ENCODE measurements at regions not wholly inside any gene's neighbourhood (a gene's known extent, or its start where the extent isn't known, plus 50 kb on each side); places are given as distances from the start of the nearest gene placed in this dataset.

DNA sequence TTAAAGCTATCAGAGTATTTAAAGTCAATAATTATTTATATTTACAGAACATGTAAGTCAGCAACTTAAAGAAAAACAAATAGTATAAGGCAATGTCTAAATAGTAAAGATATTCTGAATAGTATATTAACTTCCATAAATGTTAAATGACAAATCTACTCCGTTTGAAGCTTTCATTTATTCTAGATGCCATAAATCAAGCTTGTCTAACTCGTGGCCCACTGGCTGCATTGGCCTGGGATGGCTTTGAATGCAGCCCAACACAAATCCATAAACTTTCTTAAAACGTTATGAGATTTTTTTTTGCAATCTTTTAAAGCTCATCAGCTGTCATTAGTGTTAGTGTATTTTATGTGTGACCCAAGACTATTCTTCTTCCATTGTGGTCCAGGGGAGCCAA, 1117.1 kb upstream of the PCDH9 start:
- no peak overlapping the region for H3K27ac Mint-ChIP-seq
- peaks cover 6% of the 10 kb centered on the region for H3K9me3 Mint-ChIP-seq
- POLR2A ChIA-PET = no interaction called here
- no peak for ATAC-seq (ENCODE audit: low read depth)
- no peaks in the 10 kb centered on the region for H3K27me3 Mint-ChIP-seq
- no peak for DNase-seq
- H3K36me3 Mint-ChIP-seq = no peaks in the 10 kb centered on the region
- H3K4me1 Mint-ChIP-seq = no peaks in the 10 kb centered on the region
- H3K4me3 Mint-ChIP-seq = no peak overlapping the region

DNA sequence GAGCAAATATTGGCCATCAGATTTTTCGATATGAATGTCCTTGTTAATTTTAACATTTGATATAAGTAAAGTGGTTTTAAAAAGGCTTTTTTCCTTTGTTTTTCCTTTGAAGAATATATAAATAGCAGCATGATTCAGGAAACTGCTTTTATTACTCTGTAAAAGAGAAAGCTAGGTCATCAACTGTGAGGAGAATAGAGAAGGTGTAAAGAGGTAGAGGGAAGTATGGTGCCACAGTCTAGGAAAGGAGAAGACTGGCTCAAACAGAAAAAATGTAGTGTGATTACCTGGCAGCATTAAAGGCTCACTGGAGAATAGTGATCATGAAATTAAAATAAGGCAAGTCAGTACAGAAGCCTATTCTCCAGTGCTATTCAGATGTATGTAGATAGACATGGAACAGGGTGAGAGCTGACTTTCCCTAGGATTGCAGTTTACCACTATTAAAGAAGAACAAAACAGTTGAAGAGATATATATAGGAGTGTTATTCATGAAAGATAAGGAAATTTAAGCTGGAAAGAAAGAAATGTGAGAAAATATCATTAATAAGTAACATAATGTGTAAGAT, 1115.9 kb upstream of the PCDH9 start:
- DNase-seq = no peak
- H3K27me3 Mint-ChIP-seq = no peaks in the 10 kb centered on the region
- no peaks in the 10 kb centered on the region for H3K36me3 Mint-ChIP-seq
- no peak overlapping the region for H3K27ac Mint-ChIP-seq
- ATAC-seq (ENCODE audit: low read depth) = no peak
- peaks cover 9% of the 10 kb centered on the region for H3K9me3 Mint-ChIP-seq
- POLR2A ChIA-PET = no interaction called here
- H3K4me1 Mint-ChIP-seq = no peaks in the 10 kb centered on the region
- H3K4me3 Mint-ChIP-seq = no peak overlapping the region

DNA sequence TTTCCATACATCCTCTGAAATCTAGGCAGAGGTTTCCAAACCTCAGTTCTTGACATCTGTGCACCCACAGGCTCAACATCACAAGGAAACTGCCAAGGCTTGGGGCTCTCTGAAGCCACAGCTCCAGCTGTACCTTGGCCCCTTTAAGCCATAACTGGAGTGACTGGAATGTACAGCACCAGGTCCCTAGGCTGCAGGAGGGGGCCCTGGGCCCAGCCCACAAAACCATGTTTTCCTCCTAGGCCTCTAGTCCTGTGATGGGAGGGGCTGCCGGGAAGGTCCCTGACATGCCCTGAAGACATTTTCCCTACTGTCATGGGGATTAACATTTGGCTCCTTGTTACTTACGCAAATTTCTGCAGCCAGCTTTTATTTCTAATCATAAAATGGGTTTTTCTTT, 1093.0 kb upstream of the PCDH9 start:
- ATAC-seq (ENCODE audit: low read depth) (no peak), DNase-seq (no peak)
- POLR2A ChIA-PET = no interaction called here
- Mint-ChIP-seq H3K4me1 (no peaks in the 10 kb centered on the region), H3K36me3 (no peaks in the 10 kb centered on the region), H3K4me3 (no peak overlapping the region), H3K27ac (no peak overlapping the region), H3K27me3 (no peaks in the 10 kb centered on the region), H3K9me3 (peaks cover 7% of the 10 kb centered on the region)

GRCh38 chr13:68319384-68319783, 1089.2 kb upstream of the PCDH9 start:
- no peak overlapping the region for H3K27ac Mint-ChIP-seq
- no peak overlapping the region for H3K4me3 Mint-ChIP-seq
- POLR2A ChIA-PET = no interaction called here
- H3K27me3 Mint-ChIP-seq = no peaks in the 10 kb centered on the region
- peaks cover 13% of the 10 kb centered on the region for H3K9me3 Mint-ChIP-seq
- DNase-seq (no peak), ATAC-seq (ENCODE audit: low read depth) (no peak)
- no peaks in the 10 kb centered on the region for H3K4me1 Mint-ChIP-seq
- H3K36me3 Mint-ChIP-seq = no peaks in the 10 kb centered on the region

DNA sequence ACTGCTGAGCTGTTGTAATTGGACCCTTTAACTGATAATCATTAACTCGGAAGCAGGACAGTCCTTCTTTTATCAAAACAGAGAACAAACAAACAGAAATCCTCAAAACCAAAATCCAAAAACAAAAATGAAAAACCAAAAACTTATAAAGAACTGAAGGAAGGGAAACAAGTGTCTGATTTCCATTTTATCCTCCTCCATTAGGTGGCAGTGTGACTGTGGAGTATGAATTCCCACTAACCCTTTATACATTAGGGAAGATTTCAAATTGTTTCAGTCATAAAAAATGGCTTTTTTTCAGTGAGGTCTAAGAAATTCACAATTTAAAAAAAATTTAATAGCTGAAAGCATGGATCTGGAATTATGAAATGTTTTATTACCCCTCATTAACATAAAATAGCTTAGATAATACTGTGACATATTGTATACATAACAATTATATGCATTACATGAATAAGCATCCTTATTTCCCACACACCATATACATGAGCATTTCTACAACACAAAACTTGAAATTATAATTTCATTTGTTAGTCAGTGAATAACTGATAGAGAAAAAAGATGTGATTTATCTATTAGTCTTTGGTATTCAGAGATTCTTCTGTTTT, 1074.3 kb upstream of the PCDH9 start:
- Mint-ChIP-seq H3K27ac (no peak overlapping the region), H3K36me3 (no peaks in the 10 kb centered on the region), H3K4me3 (no peak overlapping the region), H3K9me3 (no peaks in the 10 kb centered on the region), H3K4me1 (no peaks in the 10 kb centered on the region), H3K27me3 (no peaks in the 10 kb centered on the region)
- no peak for ATAC-seq (ENCODE audit: low read depth)
- POLR2A ChIA-PET = no interaction called here
- no peak for DNase-seq

- no peak overlapping the region for H3K27ac Mint-ChIP-seq
- POLR2A ChIA-PET = no interaction called here
- DNase-seq = no peak
- H3K9me3 Mint-ChIP-seq = peaks cover 1% of the 10 kb centered on the region
- H3K4me1 Mint-ChIP-seq = no peaks in the 10 kb centered on the region
- no peak for ATAC-seq (ENCODE audit: low read depth)
- no peaks in the 10 kb centered on the region for H3K36me3 Mint-ChIP-seq
- no peak overlapping the region for H3K4me3 Mint-ChIP-seq
- no peaks in the 10 kb centered on the region for H3K27me3 Mint-ChIP-seq
Measured at GRCh38 chr13:68293631-68294030, 1063.5 kb upstream of the PCDH9 start.

DNA sequence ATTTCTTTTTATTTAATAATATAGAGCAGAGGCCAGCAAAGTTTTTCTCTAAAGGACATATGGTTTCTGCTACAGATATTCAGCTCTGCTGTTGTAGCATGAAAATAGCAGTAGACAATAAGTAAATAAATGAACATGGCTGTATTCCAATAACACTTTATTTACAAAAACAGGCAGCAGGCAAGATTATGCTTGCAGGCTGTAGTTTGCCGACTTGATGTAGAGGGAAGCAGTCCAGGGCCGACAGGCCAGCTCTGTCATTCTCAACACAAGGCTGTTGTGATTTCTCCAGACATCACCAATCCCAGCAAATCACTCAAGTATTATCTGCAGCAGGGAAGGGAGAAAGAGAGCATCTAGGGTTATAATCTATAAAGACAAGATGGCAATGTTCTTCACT, 1062.5 kb upstream of the PCDH9 start:
- Mint-ChIP-seq H3K27me3 (no peaks in the 10 kb centered on the region), H3K9me3 (peaks cover 1% of the 10 kb centered on the region), H3K4me3 (no peak overlapping the region), H3K36me3 (no peaks in the 10 kb centered on the region), H3K27ac (no peak overlapping the region), H3K4me1 (no peaks in the 10 kb centered on the region)
- POLR2A ChIA-PET = no interaction called here
- DNase-seq = no peak
- no peak for ATAC-seq (ENCODE audit: low read depth)

- no peaks in the 10 kb centered on the region for H3K36me3 Mint-ChIP-seq
- no peak for ATAC-seq (ENCODE audit: low read depth)
- H3K9me3 Mint-ChIP-seq = peaks cover 1% of the 10 kb centered on the region
- no peaks in the 10 kb centered on the region for H3K4me1 Mint-ChIP-seq
- no peak for DNase-seq
- no peaks in the 10 kb centered on the region for H3K27me3 Mint-ChIP-seq
- no peak overlapping the region for H3K27ac Mint-ChIP-seq
- POLR2A ChIA-PET = no interaction called here
- no peak overlapping the region for H3K4me3 Mint-ChIP-seq
Measured at GRCh38 chr13:68291595-68291994, 1061.5 kb upstream of the PCDH9 start.

DNA sequence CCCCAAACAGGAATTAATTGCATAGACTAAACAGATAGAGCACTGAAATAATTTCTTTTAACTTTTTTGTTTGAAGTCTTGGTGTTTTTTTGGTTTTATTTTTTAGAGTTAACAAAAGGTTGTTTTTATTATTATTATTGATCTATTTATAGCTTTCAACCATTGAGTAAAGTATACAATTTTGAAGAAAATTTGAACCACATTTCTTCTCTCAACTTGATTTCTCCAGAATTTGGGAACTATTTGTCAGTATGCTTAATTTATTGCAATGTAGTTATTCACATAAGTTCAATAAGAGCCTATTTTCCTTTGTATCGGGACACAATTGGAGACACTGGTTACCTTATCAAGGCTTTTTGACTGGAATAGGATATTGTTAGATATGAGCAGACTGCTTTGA, 1045.6 kb upstream of the PCDH9 start:
- Mint-ChIP-seq H3K4me1 (no peaks in the 10 kb centered on the region), H3K9me3 (peaks cover 12% of the 10 kb centered on the region), H3K36me3 (no peaks in the 10 kb centered on the region), H3K27ac (no peak overlapping the region), H3K27me3 (no peaks in the 10 kb centered on the region), H3K4me3 (no peak overlapping the region)
- DNase-seq (no peak), ATAC-seq (ENCODE audit: low read depth) (no peak)
- POLR2A ChIA-PET = no interaction called here

GRCh38 chr13:68272652-68273051, 1042.5 kb upstream of the PCDH9 start:
- no peak for DNase-seq
- no peak for ATAC-seq (ENCODE audit: low read depth)
- Mint-ChIP-seq H3K4me1 (no peaks in the 10 kb centered on the region), H3K27me3 (no peaks in the 10 kb centered on the region), H3K9me3 (peaks cover 8% of the 10 kb centered on the region), H3K36me3 (no peaks in the 10 kb centered on the region), H3K4me3 (no peak overlapping the region), H3K27ac (no peak overlapping the region)
- POLR2A ChIA-PET = no interaction called here

DNA sequence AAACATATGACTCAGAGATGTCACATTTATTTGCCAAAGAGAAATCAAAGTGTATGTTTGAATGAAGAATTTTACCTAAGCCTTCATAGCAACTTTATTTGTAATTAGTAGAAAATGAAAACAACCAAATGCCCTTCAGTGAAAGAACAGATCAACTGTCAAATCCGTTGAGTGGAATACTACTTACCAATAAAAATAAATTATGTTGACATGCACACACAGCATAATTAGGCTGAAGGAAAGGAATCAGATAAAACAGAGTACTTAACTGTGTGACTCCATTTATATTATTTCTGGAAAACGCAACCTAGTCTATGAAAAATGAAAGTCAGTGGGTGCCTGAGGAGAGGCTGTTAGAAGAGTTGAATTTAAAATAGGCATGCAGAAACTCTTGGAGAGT, 1034.6 kb upstream of the PCDH9 start:
- Mint-ChIP-seq H3K27me3 (no peaks in the 10 kb centered on the region), H3K9me3 (peaks cover 1% of the 10 kb centered on the region), H3K4me3 (no peak overlapping the region), H3K36me3 (no peaks in the 10 kb centered on the region), H3K4me1 (no peaks in the 10 kb centered on the region), H3K27ac (no peak overlapping the region)
- POLR2A ChIA-PET = no interaction called here
- DNase-seq (no peak), ATAC-seq (ENCODE audit: low read depth) (no peak)

DNA sequence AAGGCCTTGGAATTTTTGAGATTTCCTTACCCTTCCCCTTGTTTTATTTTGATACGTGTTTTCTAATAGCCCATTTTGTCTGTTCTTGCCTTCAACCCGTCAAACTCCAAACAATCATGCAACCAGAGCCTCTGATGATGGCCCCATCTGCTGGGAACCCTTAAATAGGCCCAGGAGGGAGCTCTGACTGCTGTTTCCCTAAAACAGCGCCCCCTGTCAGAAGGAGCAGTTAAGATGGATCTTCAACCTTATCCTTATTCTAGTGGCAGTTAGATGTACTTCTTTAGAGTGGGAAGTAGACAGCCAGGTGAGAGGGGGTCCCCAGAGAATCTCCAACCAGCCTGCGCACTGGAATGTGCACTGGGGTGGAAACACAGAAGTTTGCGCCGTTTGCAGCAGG, 1031.0 kb upstream of the PCDH9 start:
- ATAC-seq (ENCODE audit: low read depth) = no peak
- Mint-ChIP-seq H3K4me3 (no peak overlapping the region), H3K9me3 (peaks cover 1% of the 10 kb centered on the region), H3K27ac (no peak overlapping the region), H3K36me3 (no peaks in the 10 kb centered on the region), H3K27me3 (no peaks in the 10 kb centered on the region), H3K4me1 (no peaks in the 10 kb centered on the region)
- POLR2A ChIA-PET = no interaction called here
- no peak for DNase-seq

DNA sequence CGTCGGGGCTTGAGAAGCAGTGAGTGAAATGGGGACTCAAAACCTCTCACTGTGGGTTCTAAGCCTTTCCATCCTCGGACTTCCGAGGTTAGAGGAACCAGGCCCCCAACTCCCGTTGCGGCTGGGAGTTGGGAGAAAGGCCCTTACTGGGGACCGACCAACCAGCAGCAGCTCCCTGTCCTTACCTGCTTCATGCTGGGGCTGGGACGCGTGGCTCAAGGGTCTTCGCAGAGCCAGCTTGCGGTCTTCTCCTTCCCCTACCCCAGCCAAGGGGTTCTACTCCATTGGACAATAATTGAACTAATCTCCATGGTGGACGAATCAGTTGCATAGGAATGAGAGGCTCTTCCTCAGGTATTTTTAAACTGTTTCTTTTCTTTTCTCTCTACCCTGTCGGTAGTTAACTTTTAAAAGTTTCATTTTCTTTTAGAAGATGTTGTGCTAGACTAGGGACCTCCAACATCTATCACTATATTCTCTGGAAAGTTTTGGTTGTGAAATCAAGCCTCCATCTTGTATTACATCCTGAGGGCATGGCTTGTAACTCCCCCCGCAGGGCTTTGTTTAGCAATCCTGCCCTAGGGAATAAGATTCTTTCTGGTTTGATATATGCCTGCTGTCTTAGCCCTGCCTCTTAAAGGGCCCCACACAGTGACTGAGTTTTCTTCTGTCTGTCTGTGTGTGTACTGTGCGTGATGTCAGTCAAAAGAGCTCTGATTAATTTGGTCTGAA, 1027.1 kb upstream of the PCDH9 start:
- Mint-ChIP-seq H3K4me1 (no peaks in the 10 kb centered on the region), H3K27ac (no peak overlapping the region), H3K4me3 (no peak overlapping the region), H3K9me3 (peaks cover 1% of the 10 kb centered on the region), H3K27me3 (no peaks in the 10 kb centered on the region), H3K36me3 (no peaks in the 10 kb centered on the region)
- POLR2A ChIA-PET = no interaction called here
- DNase-seq (no peak), ATAC-seq (ENCODE audit: low read depth) (no peak)

DNA sequence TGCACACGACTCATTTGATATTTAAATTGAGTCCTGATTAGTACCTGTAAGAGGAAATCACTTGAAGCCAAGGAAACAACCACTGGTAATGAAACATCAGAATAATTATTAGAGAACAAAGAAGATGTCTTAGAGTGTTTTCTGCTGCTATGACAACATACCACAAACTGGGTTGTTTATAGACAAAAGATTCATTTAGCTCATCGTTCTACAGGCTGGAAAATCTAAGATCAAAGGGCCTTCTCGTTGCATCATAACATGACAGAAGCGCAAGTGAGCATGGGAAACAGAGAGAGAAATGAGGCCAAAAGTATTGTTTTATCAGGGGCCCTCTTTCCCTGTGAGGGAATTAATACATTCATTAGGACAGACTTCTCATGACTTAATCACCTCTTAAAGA, 1024.0 kb upstream of the PCDH9 start:
- POLR2A ChIA-PET = no interaction called here
- ATAC-seq (ENCODE audit: low read depth) (no peak), DNase-seq (no peak)
- Mint-ChIP-seq H3K4me3 (no peak overlapping the region), H3K27ac (no peak overlapping the region), H3K9me3 (no peaks in the 10 kb centered on the region), H3K27me3 (no peaks in the 10 kb centered on the region), H3K36me3 (no peaks in the 10 kb centered on the region), H3K4me1 (no peaks in the 10 kb centered on the region)
